ENCODE measurements at regions not wholly inside any gene's neighbourhood (a gene's known extent, or its start where the extent isn't known, plus 50 kb on each side); places are given as distances from the start of the nearest gene placed in this dataset.

GRCh38 chr11:28654191-28654590, 546.0 kb downstream of the METTL15 start:
- no peak for DNase-seq

- DNase-seq = no peak
These were observed 541.7 kb downstream of the METTL15 start for GRCh38 chr11:28649922-28650321.

- DNase-seq = no peak
These were observed 528.4 kb downstream of the METTL15 start for GRCh38 chr11:28636566-28636965.

- no peak for DNase-seq
These were observed 527.8 kb downstream of the METTL15 start for GRCh38 chr11:28636033-28636432.

GRCh38 chr11:28632338-28632737, 524.1 kb downstream of the METTL15 start:
- no peak for DNase-seq

GRCh38 chr11:28631148-28631547, 523.0 kb downstream of the METTL15 start:
- DNase-seq = no peak

- no peak for DNase-seq
These were observed 521.0 kb downstream of the METTL15 start for GRCh38 chr11:28629235-28629634.

GRCh38 chr11:28628412-28628811, 520.2 kb downstream of the METTL15 start:
- DNase-seq = no peak

- DNase-seq = no peak
These were observed 519.6 kb downstream of the METTL15 start for GRCh38 chr11:28627690-28628255.

GRCh38 chr11:28625532-28625931, 517.3 kb downstream of the METTL15 start:
- DNase-seq = no peak

GRCh38 chr11:28621753-28622152, 513.6 kb downstream of the METTL15 start:
- no peak for DNase-seq

GRCh38 chr11:28619846-28620540, 511.8 kb downstream of the METTL15 start:
- DNase-seq = no peak

- DNase-seq = no peak
These were observed 510.2 kb downstream of the METTL15 start for GRCh38 chr11:28618416-28618815.

GRCh38 chr11:28616160-28616965, 508.2 kb downstream of the METTL15 start:
- no peak for DNase-seq

- DNase-seq = no peak
These were observed 507.4 kb downstream of the METTL15 start for GRCh38 chr11:28615542-28615941.

- no peak for DNase-seq
These were observed 498.7 kb downstream of the METTL15 start for GRCh38 chr11:28606930-28607329.

- DNase-seq = no peak
These were observed 491.5 kb downstream of the METTL15 start for GRCh38 chr11:28599656-28600055.

- DNase-seq = no peak
These were observed 490.3 kb downstream of the METTL15 start for GRCh38 chr11:28598531-28598930.

GRCh38 chr11:28596816-28597215, 488.6 kb downstream of the METTL15 start:
- no peak for DNase-seq

GRCh38 chr11:28592141-28592540, 484.0 kb downstream of the METTL15 start:
- no peak for DNase-seq

- DNase-seq = no peak
These were observed 476.8 kb downstream of the METTL15 start for GRCh38 chr11:28584992-28585391.

- DNase-seq = no peak
These were observed 474.3 kb downstream of the METTL15 start for GRCh38 chr11:28582506-28582905.

GRCh38 chr11:28581286-28582242, 473.4 kb downstream of the METTL15 start:
- DNase-seq = no peak
